GM18505 (cell line): ENCODE measurements at regions not wholly inside any gene's neighbourhood (a gene's known extent, or its start where the extent isn't known, plus 50 kb on each side); places are given as distances from the start of the nearest gene placed in this dataset.

Experiments used
- ATAC-seq: cut with Tn5 transposase; IDR thresholded peaks from one replicate; pipeline ENCODE4 v1.9.1; 2021; ENCODE audit not compliant: unreplicated experiment
- POLR2A ChIP-seq: IDR thresholded peaks from 4 replicates; pipeline ENCODE4 v1.6.1; 2011; ENCODE audit warnings: borderline replicate concordance; ENCODE audit not compliant: insufficient read depth, insufficient read length; ENCODE audit errors: extremely low read depth

DNA sequence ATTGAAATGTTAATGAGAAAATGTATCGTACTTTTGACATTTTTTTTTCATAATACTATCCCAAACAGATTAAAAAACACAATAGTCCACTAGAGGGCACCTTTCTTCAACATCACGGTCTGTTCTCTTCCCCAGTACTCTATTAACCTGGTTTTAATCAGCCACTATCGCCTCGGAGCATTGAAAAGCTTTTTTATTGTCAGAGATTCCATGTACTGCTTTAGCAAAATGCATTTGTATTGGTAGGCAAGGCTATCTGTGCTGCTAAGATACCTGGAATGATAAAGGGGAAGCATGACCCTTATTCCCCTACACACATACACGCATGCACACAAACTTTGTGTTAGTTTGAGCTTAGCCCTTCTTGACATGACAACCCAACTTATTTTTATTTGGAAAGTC, 160.1 kb upstream of the IL12A start:
- TF ChIP-seq POLR2A, result no peak
- ATAC-seq, result peak; percentile 40

DNA sequence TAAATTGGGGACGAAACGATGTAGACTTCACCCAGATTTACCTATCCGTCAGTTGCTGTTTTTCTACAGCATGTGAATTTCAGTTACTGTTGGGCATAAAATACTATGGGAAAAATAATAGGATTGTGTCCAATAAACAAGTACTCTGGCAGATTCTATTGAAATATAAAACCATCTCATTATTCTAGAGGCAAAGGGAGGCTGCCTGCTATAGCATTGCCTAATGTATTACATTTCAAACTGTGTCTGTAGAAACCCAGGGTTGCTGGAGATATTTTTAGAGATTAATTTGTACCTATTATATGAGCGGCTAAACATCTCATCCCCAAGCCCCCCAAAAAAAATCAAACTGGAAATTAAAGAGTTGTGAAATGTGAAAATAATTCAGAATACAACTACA, 159.6 kb upstream of the IL12A start:
- TF ChIP-seq POLR2A, result no peak
- no peak for ATAC-seq

DNA sequence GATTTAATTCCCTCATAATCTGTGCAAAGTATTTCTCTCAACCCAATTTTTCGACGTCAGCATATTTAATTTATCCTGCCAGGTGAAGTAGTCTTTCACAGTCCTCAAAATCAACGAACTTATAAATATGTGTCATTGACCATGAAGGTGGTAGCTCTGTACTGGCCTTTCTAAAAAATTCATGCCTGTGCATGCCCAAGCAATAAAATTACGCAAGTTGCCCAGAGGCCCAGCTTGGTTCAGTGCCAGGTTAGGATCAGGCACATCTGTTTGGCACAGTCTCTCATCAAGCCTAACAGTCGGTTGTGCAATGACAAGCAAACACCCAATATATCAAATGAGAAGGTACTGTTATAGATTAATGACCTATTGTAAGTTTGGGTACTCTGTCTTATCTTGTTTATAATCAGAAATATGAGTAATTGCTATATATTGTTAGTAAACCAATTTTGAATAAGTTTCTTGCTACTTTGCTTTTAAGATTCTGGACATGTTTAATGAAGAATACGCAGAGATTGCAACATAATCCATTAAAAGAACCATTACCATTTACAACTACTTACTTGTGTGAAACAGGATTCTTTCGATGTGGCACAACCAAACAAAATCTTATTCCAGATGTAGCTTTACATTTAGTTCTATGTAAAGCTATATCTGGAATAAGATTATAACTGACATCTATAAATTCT, 159.0 kb upstream of the IL12A start:
- ATAC-seq, result no peak
- no peak for TF ChIP-seq POLR2A

DNA sequence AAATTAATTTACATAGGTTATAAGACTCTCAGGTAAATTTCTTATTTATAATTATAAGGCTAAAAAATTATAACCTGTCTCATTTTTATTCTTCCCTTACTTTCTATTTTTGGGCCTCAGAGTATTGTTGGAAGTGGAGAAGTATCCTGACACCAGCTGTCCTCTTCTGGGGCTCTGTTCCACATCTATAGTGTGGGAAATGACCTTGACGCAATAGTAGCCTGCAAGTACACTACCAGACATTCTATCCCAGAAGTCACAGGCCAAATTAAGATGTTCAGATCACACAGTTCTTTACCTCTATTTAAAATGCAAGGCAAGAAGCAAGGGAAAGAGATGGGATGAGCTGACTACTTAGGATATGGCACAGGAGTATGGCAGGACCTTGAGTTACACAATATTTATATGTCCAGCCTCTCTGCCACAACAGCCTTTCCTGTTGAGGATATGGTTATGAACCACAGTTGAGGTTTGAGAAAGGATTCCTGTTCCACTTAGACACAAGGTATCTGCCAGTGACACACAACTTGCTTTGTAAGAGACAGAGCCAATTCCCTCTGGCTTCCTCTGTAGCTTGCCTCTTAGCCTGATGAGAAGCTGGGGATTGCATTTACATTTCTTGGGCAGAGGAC, 158.0 kb upstream of the IL12A start:
- no peak for TF ChIP-seq POLR2A
- ATAC-seq, result no peak

DNA sequence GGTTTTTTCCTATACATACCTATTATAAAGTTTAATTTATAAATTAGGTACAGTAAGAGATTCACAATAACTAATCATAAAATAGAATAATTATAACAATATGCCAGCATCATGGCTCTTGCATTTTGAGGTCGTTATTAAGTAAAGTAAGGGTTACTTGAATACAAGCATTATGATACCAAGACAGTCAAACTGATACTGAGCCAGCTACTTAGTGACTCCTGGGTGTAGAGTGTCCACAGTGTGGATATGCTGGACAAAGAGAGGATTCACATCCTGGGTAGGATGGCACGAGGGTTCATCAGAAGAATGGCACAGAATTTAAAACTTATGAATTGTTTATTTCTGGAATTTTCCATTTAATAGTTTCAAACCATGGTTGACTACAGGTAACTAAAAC, 157.2 kb upstream of the IL12A start:
- TF ChIP-seq POLR2A, result no peak
- ATAC-seq, result peak; percentile 35

DNA sequence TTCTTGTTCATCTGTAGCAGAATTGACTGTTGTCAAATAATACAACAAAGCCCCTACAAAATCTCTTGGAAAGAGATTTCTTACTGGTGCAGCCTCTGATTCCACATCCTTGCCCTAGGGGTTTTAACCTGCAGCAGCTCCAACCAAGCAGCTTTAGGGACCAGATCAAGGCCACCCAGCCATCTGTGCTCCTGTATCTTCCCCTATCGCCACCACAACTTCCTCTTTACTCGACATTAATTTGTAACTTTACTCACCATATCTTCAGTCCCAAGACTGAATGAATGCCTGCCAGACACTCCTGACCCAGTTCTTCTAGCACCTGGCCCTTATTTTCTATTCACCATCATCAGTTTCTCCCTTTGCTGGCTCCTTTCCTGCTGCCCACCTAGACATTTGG, 156.6 kb upstream of the IL12A start:
- no peak for TF ChIP-seq POLR2A
- peak; percentile 93 for ATAC-seq

DNA sequence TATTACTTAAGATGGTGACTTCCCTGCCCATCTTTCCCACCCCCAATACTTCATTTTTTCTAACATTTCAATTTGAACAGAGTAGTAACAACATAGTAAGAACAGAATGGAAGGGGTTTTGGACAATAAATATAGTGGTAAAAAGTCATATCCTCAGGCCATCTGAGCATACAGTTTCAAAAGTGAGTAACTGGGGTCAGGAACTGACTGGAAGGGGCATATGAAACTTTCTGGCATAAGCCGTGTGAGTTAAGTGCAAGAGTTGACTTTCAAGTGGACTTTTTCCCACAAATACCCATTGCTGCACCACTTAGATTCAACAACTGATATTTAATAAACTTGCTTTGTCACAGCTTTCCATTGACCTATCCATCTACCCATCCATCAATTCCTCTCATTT, 153.5 kb upstream of the IL12A start:
- no peak for TF ChIP-seq POLR2A
- no peak for ATAC-seq

DNA sequence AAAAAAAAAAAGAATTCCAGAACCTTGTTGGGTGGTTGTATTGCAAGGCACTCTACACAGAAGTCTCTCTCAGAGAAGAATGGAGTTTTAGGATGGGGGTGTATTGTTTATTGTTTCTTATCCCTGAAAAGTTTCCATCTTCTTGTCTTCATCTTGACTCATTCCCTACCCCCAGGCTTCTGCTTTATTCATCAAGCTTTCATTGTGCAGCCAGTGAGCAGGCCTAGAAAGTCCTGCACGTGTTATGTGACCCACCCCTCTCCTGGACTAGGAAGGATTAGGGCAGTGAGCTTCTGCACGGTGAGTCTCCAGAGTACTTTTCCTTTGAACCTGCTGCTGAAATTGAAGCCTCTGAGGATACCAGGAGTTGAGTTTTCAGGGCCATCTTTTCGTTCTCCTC, 150.9 kb upstream of the IL12A start:
- TF ChIP-seq POLR2A, result no peak
- ATAC-seq, result no peak

DNA sequence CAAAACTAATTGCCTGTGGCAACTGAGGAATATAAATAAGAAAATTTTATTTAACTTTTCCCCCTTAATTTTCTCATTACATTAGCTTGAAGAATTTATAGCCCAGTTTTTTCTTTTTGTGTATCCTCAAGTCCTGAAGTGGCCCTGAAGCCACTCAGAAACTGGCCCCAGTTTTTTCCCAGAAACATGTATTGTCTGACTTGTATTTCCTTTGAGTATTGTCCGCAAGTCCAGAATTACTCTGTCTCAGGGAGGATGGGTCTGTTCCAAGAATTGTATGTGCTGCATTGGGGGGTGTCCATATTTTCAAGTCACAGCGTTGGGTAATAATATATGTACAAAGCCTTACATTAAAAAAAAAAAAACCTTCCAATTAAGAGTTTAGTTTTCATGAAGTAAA, 149.7 kb upstream of the IL12A start:
- no peak for ATAC-seq
- TF ChIP-seq POLR2A, result no peak

DNA sequence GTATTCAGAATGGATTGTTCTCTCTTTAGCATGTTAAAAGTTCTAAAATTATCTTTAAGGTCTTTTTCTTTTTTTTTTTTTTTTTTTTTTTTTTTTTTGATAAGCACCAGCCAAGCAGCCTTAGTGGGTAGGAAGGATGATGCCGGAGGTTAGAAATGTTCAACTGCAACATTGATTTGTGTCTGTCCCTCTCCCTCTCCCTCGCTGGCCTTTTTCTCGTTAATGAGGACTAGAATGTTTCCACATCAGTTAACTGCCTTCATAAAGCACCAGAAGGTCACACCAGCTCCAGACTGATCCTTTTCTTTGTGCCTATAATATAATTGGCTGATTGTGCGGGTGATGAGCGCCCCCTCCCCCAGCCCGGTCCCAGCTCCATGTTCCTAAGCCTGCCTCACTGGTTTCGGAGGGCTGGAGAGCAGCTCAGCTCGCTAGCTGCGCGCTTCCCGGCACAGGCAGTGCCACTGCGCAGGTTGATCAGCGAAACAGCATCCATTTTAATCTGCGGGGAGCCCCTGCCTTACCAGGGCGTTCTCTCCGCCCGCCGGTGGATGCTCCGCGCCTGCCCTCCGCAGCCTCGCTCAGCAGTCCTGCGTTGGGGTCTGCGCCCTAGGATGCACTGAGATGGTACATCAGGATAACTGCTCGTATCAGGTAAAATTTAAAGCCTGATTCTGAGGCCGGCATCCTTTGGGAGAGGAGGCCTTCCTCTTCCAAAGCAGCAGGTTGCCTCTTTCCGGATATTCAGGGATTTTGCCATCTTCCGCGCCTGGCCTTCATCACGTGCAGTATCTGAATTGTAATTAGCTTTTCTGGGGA, 148.9 kb upstream of the IL12A start, which contains the start of gene SCHIP1:
TSS of gene SCHIP1 (plus strand) at position 301 of the 819 bp plus-strand sequence.
- TF ChIP-seq POLR2A, result no peak

DNA sequence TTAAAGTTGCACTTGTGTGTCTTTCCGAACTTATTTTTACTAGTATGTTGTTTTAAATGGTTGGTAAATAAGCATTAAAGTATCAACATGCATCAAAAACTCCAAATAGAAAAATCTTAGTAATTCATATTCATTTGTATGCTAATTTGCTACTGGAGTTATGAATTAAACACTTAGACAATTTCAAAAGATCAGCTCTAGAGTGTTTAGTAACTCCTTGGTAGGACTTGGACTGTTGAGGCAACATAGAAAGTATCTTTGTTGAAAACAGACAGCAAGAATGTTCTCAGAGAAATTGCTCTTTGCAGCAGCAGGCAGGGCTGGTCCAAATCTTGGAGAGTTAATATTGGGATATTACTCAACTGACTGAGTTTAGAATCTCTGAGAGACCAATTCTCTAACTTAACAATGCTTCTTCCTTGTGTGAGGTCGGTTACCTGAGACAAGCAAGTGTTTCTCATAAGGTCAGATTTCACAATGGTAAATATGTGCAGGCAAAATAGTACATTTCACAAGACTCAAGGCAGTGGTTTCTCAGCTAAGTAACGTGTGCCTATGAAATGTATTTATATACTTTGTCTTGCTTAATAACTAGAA, 147.8 kb upstream of the IL12A start:
- TF ChIP-seq POLR2A, result no peak
- no peak for ATAC-seq

More for the DNA sequence above, 148.9 kb upstream of the IL12A start, which contains the start of gene SCHIP1:
- ATAC-seq, result peak; percentile 53

DNA sequence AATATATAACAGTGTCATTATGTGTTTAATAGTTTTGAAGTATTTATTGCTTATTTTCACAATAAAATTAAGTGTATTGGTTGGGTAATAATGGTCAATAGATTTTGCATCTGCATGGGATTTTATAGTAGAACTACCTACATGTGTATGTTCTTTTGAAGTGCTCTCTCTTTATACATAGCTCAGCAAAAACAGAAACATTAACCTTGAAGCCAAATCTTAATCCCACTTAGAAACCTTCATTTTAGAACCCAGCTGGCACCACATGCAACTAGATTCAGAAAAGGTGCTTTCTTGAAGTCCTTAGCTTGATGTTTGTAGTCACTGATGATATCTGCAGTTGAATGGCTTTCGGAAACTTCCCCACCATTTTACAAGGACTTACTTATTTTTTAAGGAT, 146.9 kb upstream of the IL12A start:
- no peak for ATAC-seq
- TF ChIP-seq POLR2A, result no peak
